Activated naive CD8-positive, alpha-beta T cell treated with anti-CD3 and anti-CD28 coated beads for 36 hours (primary cell): ENCODE measurements at regions not wholly inside any gene's neighbourhood (a gene's known extent, or its start where the extent isn't known, plus 50 kb on each side); places are given as distances from the start of the nearest gene placed in this dataset.

Source experiments
- DNase-seq: peaks from one replicate; pipeline ENCODE4 v3.0.0; 2021
- H3K27ac Mint-ChIP-seq: one replicate; pipeline ENCODE4 v1.8.0; 2022; ENCODE audit warnings: mild to moderate bottlenecking, moderate library complexity, mixed read lengths
- H3K27me3 Mint-ChIP-seq: one replicate; pipeline ENCODE4 v1.8.0; 2022; ENCODE audit warnings: mild to moderate bottlenecking, mixed read lengths
- H3K36me3 Mint-ChIP-seq: one replicate; pipeline ENCODE4 v1.8.0; 2021; ENCODE audit warnings: mild to moderate bottlenecking, mixed read lengths
- H3K4me1 Mint-ChIP-seq: one replicate; pipeline ENCODE4 v1.8.0; 2021; ENCODE audit warnings: mixed read lengths
- H3K4me3 Mint-ChIP-seq: one replicate; pipeline ENCODE4 v1.8.0; 2022; ENCODE audit warnings: mild to moderate bottlenecking, moderate library complexity, mixed read lengths
- H3K9me3 Mint-ChIP-seq: one replicate; pipeline ENCODE4 v1.8.0; 2022; ENCODE audit warnings: mixed read lengths

GRCh38 chr9:78839252-78839651 is 542.3 kb downstream of the PSAT1 start:
- Mint-ChIP-seq H3K4me1 (no peaks in the 10 kb centered on the region), H3K36me3 (no peaks in the 10 kb centered on the region), H3K27me3 (no peaks in the 10 kb centered on the region), H3K4me3 (no peak overlapping the region), H3K9me3 (peaks cover 6% of the 10 kb centered on the region), H3K27ac (no peak overlapping the region)
- no peak for DNase-seq

GRCh38 chr9:78848061-78848460 is 551.1 kb downstream of the PSAT1 start:
- no peak overlapping the region for H3K4me3 Mint-ChIP-seq
- H3K4me1 Mint-ChIP-seq, result no peaks in the 10 kb centered on the region
- DNase-seq, result no peak
- H3K27ac Mint-ChIP-seq, result no peak overlapping the region
- H3K36me3 Mint-ChIP-seq, result peaks cover 1% of the 10 kb centered on the region
- H3K9me3 Mint-ChIP-seq, result peaks cover 5% of the 10 kb centered on the region
- no peaks in the 10 kb centered on the region for H3K27me3 Mint-ChIP-seq

GRCh38 chr9:78856144-78856543 is 559.2 kb downstream of the PSAT1 start:
- no peaks in the 10 kb centered on the region for H3K9me3 Mint-ChIP-seq
- H3K4me3 Mint-ChIP-seq, result no peak overlapping the region
- no peaks in the 10 kb centered on the region for H3K4me1 Mint-ChIP-seq
- DNase-seq, result no peak
- no peak overlapping the region for H3K27ac Mint-ChIP-seq
- no peaks in the 10 kb centered on the region for H3K36me3 Mint-ChIP-seq
- peaks cover 3% of the 10 kb centered on the region for H3K27me3 Mint-ChIP-seq

- Mint-ChIP-seq H3K4me1 (no peaks in the 10 kb centered on the region), H3K36me3 (no peaks in the 10 kb centered on the region), H3K9me3 (no peaks in the 10 kb centered on the region), H3K27ac (no peak overlapping the region), H3K27me3 (peaks cover 3% of the 10 kb centered on the region), H3K4me3 (no peak overlapping the region)
- no peak for DNase-seq
These were observed 559.9 kb downstream of the PSAT1 start for GRCh38 chr9:78856781-78857180.

- Mint-ChIP-seq H3K27me3 (peaks cover 3% of the 10 kb centered on the region), H3K4me1 (no peaks in the 10 kb centered on the region), H3K36me3 (no peaks in the 10 kb centered on the region)
These were observed 560.7 kb downstream of the PSAT1 start for GRCh38 chr9:78857373-78858225.

GRCh38 chr9:78858266-78858665 is 561.3 kb downstream of the PSAT1 start:
- Mint-ChIP-seq H3K4me3 (no peak overlapping the region), H3K9me3 (no peaks in the 10 kb centered on the region), H3K27me3 (peaks cover 3% of the 10 kb centered on the region), H3K36me3 (no peaks in the 10 kb centered on the region), H3K27ac (no peak overlapping the region), H3K4me1 (no peaks in the 10 kb centered on the region)
- no peak for DNase-seq

More at GRCh38 chr9:78857373-78858225, 560.7 kb downstream of the PSAT1 start:
- Mint-ChIP-seq H3K4me3 (no peak overlapping the region), H3K27ac (no peak overlapping the region), H3K9me3 (no peaks in the 10 kb centered on the region)
- DNase-seq, result no peak

- Mint-ChIP-seq H3K9me3 (no peaks in the 10 kb centered on the region), H3K4me3 (no peak overlapping the region), H3K36me3 (no peaks in the 10 kb centered on the region), H3K4me1 (no peaks in the 10 kb centered on the region), H3K27ac (no peak overlapping the region), H3K27me3 (peaks cover 3% of the 10 kb centered on the region)
- no peak for DNase-seq
These were observed 564.0 kb downstream of the PSAT1 start for GRCh38 chr9:78860801-78861475.

GRCh38 chr9:78863531-78863930 is 566.6 kb downstream of the PSAT1 start:
- no peak overlapping the region for H3K4me3 Mint-ChIP-seq
- no peak overlapping the region for H3K27ac Mint-ChIP-seq
- H3K36me3 Mint-ChIP-seq, result no peaks in the 10 kb centered on the region
- H3K27me3 Mint-ChIP-seq, result no peaks in the 10 kb centered on the region
- H3K9me3 Mint-ChIP-seq, result no peaks in the 10 kb centered on the region
- DNase-seq, result no peak
- no peaks in the 10 kb centered on the region for H3K4me1 Mint-ChIP-seq

GRCh38 chr9:78865737-78866136 is 568.8 kb downstream of the PSAT1 start:
- no peak for DNase-seq
- H3K9me3 Mint-ChIP-seq, result no peaks in the 10 kb centered on the region
- no peak overlapping the region for H3K27ac Mint-ChIP-seq
- no peaks in the 10 kb centered on the region for H3K4me1 Mint-ChIP-seq
- H3K4me3 Mint-ChIP-seq, result no peak overlapping the region
- no peaks in the 10 kb centered on the region for H3K27me3 Mint-ChIP-seq
- H3K36me3 Mint-ChIP-seq, result no peaks in the 10 kb centered on the region

GRCh38 chr9:78866207-78867132 is 569.5 kb downstream of the PSAT1 start:
- Mint-ChIP-seq H3K4me3 (no peak overlapping the region), H3K4me1 (no peaks in the 10 kb centered on the region), H3K36me3 (no peaks in the 10 kb centered on the region), H3K27me3 (no peaks in the 10 kb centered on the region), H3K9me3 (no peaks in the 10 kb centered on the region), H3K27ac (no peak overlapping the region)
- DNase-seq, result no peak

GRCh38 chr9:78871086-78871451 is 574.1 kb downstream of the PSAT1 start:
- H3K4me3 Mint-ChIP-seq, result no peak overlapping the region
- no peak overlapping the region for H3K27ac Mint-ChIP-seq
- no peaks in the 10 kb centered on the region for H3K36me3 Mint-ChIP-seq
- no peak for DNase-seq
- H3K4me1 Mint-ChIP-seq, result no peaks in the 10 kb centered on the region
- peaks cover 3% of the 10 kb centered on the region for H3K27me3 Mint-ChIP-seq
- H3K9me3 Mint-ChIP-seq, result peaks cover 7% of the 10 kb centered on the region

- Mint-ChIP-seq H3K36me3 (no peaks in the 10 kb centered on the region), H3K4me1 (no peaks in the 10 kb centered on the region), H3K4me3 (no peak overlapping the region), H3K9me3 (peaks cover 7% of the 10 kb centered on the region), H3K27ac (no peak overlapping the region), H3K27me3 (peaks cover 3% of the 10 kb centered on the region)
- DNase-seq, result no peak
These were observed 574.8 kb downstream of the PSAT1 start for GRCh38 chr9:78871452-78872331.

- peaks cover 7% of the 10 kb centered on the region for H3K9me3 Mint-ChIP-seq
- no peaks in the 10 kb centered on the region for H3K36me3 Mint-ChIP-seq
These were observed 577.1 kb downstream of the PSAT1 start for GRCh38 chr9:78874061-78874460.

GRCh38 chr9:78879324-78880100 is 582.6 kb downstream of the PSAT1 start:
- H3K36me3 Mint-ChIP-seq, result no peaks in the 10 kb centered on the region
- H3K27ac Mint-ChIP-seq, result no peak overlapping the region
- no peak for DNase-seq
- no peaks in the 10 kb centered on the region for H3K27me3 Mint-ChIP-seq
- no peak overlapping the region for H3K4me3 Mint-ChIP-seq
- no peaks in the 10 kb centered on the region for H3K4me1 Mint-ChIP-seq
- H3K9me3 Mint-ChIP-seq, result peaks cover 1% of the 10 kb centered on the region

More at GRCh38 chr9:78874061-78874460, 577.1 kb downstream of the PSAT1 start:
- Mint-ChIP-seq H3K27me3 (peaks cover 3% of the 10 kb centered on the region), H3K4me3 (no peak overlapping the region), H3K4me1 (no peaks in the 10 kb centered on the region), H3K27ac (no peak overlapping the region)
- no peak for DNase-seq
